Upper lobe of left lung (tissue), 6 donors: ENCODE measurements at regions not wholly inside any gene's neighbourhood (a gene's known extent, or its start where the extent isn't known, plus 50 kb on each side); places are given as distances from the start of the nearest gene placed in this dataset.

Source experiments
- ATAC-seq, 2 donors: fragments of 200-7000 bp; cut with Tn5 transposase; one replicate each; pipeline ENCODE4 v1.9.1; 2022; ENCODE audit warnings: mild to moderate bottlenecking in 2 of 2, moderate library complexity in 2 of 2; ENCODE audit not compliant: low FRiP score in 2 of 2
- DNase-seq, 2 donors: peaks; one replicate each; pipeline ENCODE4 v3.0.0-alpha.2; 2019 to 2020
- H3K27ac ChIP-seq, 4 donors: fragments of 200-600 bp; sonication (generic); one replicate each; pipeline ENCODE4 v1.5.1; 2016 to 2019
- H3K27me3 ChIP-seq, 4 donors: fragments of 200-600 bp; sonication (generic); one replicate each; pipeline ENCODE4 v1.5.1; 2017 to 2019
- H3K36me3 ChIP-seq, 4 donors: fragments of 200-600 bp; sonication (generic); one replicate each; pipeline ENCODE4 v1.5.1; 2016 to 2019
- H3K4me1 ChIP-seq, 4 donors: fragments of 200-600 bp; sonication (generic); one replicate each; pipeline ENCODE4 v1.5.1; 2018 to 2019
- H3K4me3 ChIP-seq, 4 donors: fragments of 200-600 bp; sonication (generic); one replicate each; pipeline ENCODE4 v1.5.1; 2017 to 2019; ENCODE audit warnings: mild to moderate bottlenecking in 2 of 4, moderate library complexity in 1 of 4
- H3K9me3 ChIP-seq, 4 donors: fragments of 200-600 bp; sonication (generic); one replicate each; pipeline ENCODE4 v1.5.1; 2018 to 2019
- EP300 ChIP-seq, 4 donors: sonication (generic); formaldehyde crosslinking; IDR thresholded peaks; one replicate each; pipeline ENCODE4 v1.5.1; 2017; ENCODE audit warnings: antibody characterized with exemption in 4 of 4, control low read depth in 2 of 4
- POLR2A ChIP-seq, 4 donors: fragments of 450-650 bp; IDR thresholded peaks; one replicate each; pipeline ENCODE4 v1.5.1; 2016 to 2017; ENCODE audit warnings: antibody characterized with exemption in 4 of 4, mild to moderate bottlenecking in 2 of 4
- POLR2AphosphoS5 ChIP-seq, 2 donors: sonication (generic); formaldehyde crosslinking; IDR thresholded peaks; one replicate each; pipeline ENCODE4 v1.5.1; 2017; ENCODE audit warnings: antibody characterized with exemption in 2 of 2
- WGBS, 2 donors: methylation state at CpG; one replicate each; pipeline ENCODE4 v1.1.5; 2017 to 2018; 5-methylcytosine and 5-hydroxymethylcytosine counted together
- TF ChIP-seq, protein P1 (sequence below), 6 experiments: fragments of 450-650 bp in 4 of 6; fragments of 200-600 bp in 2 of 6; sonication (generic) in 2 of 6; IDR thresholded peaks; one replicate each; pipeline ENCODE4 v1.5.1; 2016 to 2019; ENCODE audit warnings: antibody characterized with exemption in 6 of 6
- donor health status: DM: no; HTN: no; CAD: no; lungs with moderate emphysema.
- donor health status: DM: no; HTN: yes; CAD: no; lungs with severe emphysema.

- DNase-seq (no peak), ATAC-seq (no peak)
- Histone ChIP-seq H3K4me3 (no peak overlapping the region), H3K4me1 (no peaks in the 10 kb centered on the region), H3K27ac (no peak overlapping the region), H3K27me3 (peaks cover 0 to 4% (median 0%) of the 10 kb centered on the region in 4 donors), H3K36me3 (no peaks in the 10 kb centered on the region), H3K9me3 (peaks cover 0 to 6% (median 0%) of the 10 kb centered on the region in 4 donors)
- TF ChIP-seq EP300 (IDR thresholded peaks at IDR 0.05), result no peak
- TF ChIP-seq, protein P1, sequence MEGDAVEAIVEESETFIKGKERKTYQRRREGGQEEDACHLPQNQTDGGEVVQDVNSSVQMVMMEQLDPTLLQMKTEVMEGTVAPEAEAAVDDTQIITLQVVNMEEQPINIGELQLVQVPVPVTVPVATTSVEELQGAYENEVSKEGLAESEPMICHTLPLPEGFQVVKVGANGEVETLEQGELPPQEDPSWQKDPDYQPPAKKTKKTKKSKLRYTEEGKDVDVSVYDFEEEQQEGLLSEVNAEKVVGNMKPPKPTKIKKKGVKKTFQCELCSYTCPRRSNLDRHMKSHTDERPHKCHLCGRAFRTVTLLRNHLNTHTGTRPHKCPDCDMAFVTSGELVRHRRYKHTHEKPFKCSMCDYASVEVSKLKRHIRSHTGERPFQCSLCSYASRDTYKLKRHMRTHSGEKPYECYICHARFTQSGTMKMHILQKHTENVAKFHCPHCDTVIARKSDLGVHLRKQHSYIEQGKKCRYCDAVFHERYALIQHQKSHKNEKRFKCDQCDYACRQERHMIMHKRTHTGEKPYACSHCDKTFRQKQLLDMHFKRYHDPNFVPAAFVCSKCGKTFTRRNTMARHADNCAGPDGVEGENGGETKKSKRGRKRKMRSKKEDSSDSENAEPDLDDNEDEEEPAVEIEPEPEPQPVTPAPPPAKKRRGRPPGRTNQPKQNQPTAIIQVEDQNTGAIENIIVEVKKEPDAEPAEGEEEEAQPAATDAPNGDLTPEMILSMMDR (IDR thresholded peaks at IDR 0.05), result no peak
- TF ChIP-seq POLR2AphosphoS5 (IDR thresholded peaks at IDR 0.05), result no peak
- no peak for TF ChIP-seq POLR2A (IDR thresholded peaks at IDR 0.05)
- 73 to 75% methylated on average over 7 to 8 of the region's 8 CpGs for WGBS, 2 donors
These were observed 175.6 kb upstream of the HS6ST1 start for GRCh38 chr2:128494307-128494639.

GRCh38 chr2:128494640-128495321 lies 176.1 kb upstream of the HS6ST1 start:
- Histone ChIP-seq H3K4me1 (no peaks in the 10 kb centered on the region), H3K27ac (no peak overlapping the region), H3K36me3 (no peaks in the 10 kb centered on the region), H3K4me3 (no peak overlapping the region), H3K9me3 (peaks cover 0 to 6% (median 0%) of the 10 kb centered on the region in 4 donors), H3K27me3 (peaks cover 0 to 4% (median 0%) of the 10 kb centered on the region in 4 donors)
- ATAC-seq (peak in 1 of 2 donors; percentile 24), DNase-seq (no peak)
- TF ChIP-seq EP300 (IDR thresholded peaks at IDR 0.05), result no peak
- no peak for TF ChIP-seq POLR2AphosphoS5 (IDR thresholded peaks at IDR 0.05)
- TF ChIP-seq, protein P1 (IDR thresholded peaks at IDR 0.05), result no peak
- TF ChIP-seq POLR2A (IDR thresholded peaks at IDR 0.05), result no peak
- WGBS, 2 donors, result 55 to 74% methylated on average over 10 to 13 of the region's 13 CpGs

DNA sequence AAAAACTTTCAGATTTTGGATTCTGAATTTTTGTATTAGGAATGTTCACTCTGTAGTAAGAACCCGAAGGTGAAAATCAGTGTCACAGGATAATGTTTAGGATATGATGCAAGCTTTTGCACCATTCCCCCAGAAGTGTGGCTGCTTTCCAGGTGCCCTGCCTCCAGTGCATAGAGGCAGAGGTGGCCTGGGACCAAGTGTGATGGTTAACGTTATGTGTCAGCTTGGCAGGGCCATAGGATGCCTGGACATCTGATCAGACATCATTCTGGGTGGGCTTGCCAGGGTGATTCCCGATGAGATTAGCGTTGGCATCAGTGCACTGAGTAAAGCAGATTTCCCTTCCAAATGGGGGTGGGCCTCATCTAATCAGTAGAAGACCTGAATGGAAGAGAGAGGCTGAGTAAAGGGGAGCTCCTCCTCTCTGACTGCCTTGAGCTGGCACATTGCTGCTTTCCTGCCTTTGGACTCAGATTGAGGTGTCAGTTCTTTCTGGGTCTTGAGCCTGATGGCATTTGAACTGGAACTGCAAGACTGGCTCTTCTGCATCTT lies 177.4 kb upstream of the HS6ST1 start:
- TF ChIP-seq, protein P1 (IDR thresholded peaks at IDR 0.05), result no peak
- TF ChIP-seq POLR2AphosphoS5 (IDR thresholded peaks at IDR 0.05) (no peak), POLR2A (IDR thresholded peaks at IDR 0.05) (no peak), EP300 (IDR thresholded peaks at IDR 0.05) (no peak)
- 90 to 94% methylated on average over 4 of the region's 4 CpGs for WGBS, 2 donors
- ATAC-seq (no peak), DNase-seq (no peak)
- Histone ChIP-seq H3K36me3 (no peaks in the 10 kb centered on the region), H3K27me3 (peaks cover 0 to 4% (median 0%) of the 10 kb centered on the region in 4 donors), H3K27ac (no peak overlapping the region), H3K4me3 (no peak overlapping the region), H3K4me1 (no peaks in the 10 kb centered on the region), H3K9me3 (peaks cover 0 to 6% (median 0%) of the 10 kb centered on the region in 4 donors)

DNA sequence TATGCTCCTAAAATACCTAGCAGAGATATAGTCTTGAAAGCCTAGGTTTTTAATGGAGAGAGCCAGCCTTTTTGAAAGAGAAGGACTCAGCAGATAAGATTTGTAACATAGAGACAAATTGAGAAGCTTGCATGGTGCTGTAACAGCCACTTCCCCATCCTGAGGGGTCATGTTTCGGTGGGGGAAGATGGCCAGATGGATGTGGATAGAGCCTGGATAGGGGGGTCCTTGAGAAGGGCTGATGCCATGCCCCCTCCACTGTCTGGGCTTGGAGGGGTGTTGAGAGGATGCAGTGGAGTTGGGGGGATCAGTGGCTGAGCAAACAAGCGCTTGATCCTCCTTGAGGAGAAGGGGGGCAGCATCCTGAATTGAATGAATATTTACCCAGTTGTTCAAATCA lies 178.0 kb upstream of the HS6ST1 start:
- Histone ChIP-seq H3K4me3 (no peak overlapping the region), H3K27ac (no peak overlapping the region), H3K4me1 (no peaks in the 10 kb centered on the region), H3K36me3 (no peaks in the 10 kb centered on the region), H3K27me3 (peaks cover 0 to 4% (median 0%) of the 10 kb centered on the region in 4 donors), H3K9me3 (peaks cover 0 to 6% (median 0%) of the 10 kb centered on the region in 4 donors)
- WGBS, 2 donors, result 71 to 84% methylated on average over 2 of the region's 2 CpGs
- no peak for TF ChIP-seq EP300 (IDR thresholded peaks at IDR 0.05)
- no peak for TF ChIP-seq POLR2AphosphoS5 (IDR thresholded peaks at IDR 0.05)
- TF ChIP-seq, protein P1 (IDR thresholded peaks at IDR 0.05), result no peak
- TF ChIP-seq POLR2A (IDR thresholded peaks at IDR 0.05), result no peak
- DNase-seq (no peak), ATAC-seq (no peak)
